ENCODE measurements at regions not wholly inside any gene's neighbourhood (a gene's known extent, or its start where the extent isn't known, plus 50 kb on each side); places are given as distances from the start of the nearest gene placed in this dataset.
A peak's percentile ranks its signal among the peaks of the same experiment; 100 is the strongest.

DNA sequence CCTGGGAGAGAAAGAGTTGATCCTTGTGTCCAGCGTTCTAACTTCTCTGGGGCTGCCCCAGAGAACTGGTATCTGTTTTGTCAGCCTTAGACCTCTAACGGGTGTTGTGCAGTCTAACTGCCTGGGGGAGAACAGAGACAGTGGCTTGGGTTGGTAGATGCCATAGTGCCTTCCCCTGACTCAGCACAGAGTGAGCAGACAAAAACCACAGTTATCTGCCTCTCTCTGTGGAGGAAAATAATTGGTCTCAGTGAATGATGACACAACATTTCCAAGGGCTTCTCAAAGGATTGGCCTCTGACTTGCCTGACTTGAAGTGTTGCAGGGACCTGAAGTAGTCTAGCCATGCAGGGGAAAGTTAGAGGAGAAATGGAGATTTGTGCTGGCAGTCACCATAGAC lies 226.2 kb upstream of the MAN1A1 start:
- Histone ChIP-seq H3K27me3 (ENCODE audit: control insufficient read depth, insufficient read depth, low read length) (no peaks in the 10 kb centered on the region), H3K4me3 (ENCODE audit: low read depth, low read length) (no peak overlapping the region), H3K36me3 (ENCODE audit: control insufficient read depth, insufficient read depth, low read length) (no peaks in the 10 kb centered on the region)
- peak; percentile 36 for FAIRE-seq
- DNase-seq (ENCODE audit: low read depth) = peak; percentile 62
- TF ChIP-seq, protein P1, sequence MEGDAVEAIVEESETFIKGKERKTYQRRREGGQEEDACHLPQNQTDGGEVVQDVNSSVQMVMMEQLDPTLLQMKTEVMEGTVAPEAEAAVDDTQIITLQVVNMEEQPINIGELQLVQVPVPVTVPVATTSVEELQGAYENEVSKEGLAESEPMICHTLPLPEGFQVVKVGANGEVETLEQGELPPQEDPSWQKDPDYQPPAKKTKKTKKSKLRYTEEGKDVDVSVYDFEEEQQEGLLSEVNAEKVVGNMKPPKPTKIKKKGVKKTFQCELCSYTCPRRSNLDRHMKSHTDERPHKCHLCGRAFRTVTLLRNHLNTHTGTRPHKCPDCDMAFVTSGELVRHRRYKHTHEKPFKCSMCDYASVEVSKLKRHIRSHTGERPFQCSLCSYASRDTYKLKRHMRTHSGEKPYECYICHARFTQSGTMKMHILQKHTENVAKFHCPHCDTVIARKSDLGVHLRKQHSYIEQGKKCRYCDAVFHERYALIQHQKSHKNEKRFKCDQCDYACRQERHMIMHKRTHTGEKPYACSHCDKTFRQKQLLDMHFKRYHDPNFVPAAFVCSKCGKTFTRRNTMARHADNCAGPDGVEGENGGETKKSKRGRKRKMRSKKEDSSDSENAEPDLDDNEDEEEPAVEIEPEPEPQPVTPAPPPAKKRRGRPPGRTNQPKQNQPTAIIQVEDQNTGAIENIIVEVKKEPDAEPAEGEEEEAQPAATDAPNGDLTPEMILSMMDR (IDR thresholded peaks at IDR 0.05; ENCODE audit: insufficient read depth, low read length, severe bottlenecking) = no peak

DNA sequence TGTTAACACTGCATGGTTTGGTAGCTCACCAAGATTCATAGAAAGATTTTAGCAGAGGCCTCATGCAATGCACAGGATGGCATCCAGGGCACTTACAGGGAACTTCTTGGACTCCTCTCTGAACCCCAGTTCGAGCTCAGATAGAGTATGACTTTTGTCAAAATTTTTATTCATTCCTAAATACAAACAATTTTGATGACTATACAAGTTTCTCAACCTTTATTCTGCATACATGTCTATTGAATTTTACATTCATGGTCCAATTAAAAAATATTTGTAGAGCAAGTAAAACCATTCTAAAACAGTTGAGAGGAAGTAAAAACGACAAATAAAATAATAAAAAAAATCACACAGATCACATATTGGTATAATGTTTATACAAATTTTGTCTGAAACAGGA lies 219.0 kb upstream of the MAN1A1 start:
- no peaks in the 10 kb centered on the region for H3K36me3 ChIP-seq (ENCODE audit: control insufficient read depth, insufficient read depth, low read length)
- no peak for FAIRE-seq
- TF ChIP-seq, protein P1 (IDR thresholded peaks at IDR 0.05; ENCODE audit: insufficient read depth, low read length, severe bottlenecking) = no peak
- DNase-seq (ENCODE audit: low read depth) = no peak
- no peaks in the 10 kb centered on the region for H3K27me3 ChIP-seq (ENCODE audit: control insufficient read depth, insufficient read depth, low read length)
- no peak overlapping the region for H3K4me3 ChIP-seq (ENCODE audit: low read depth, low read length)

DNA sequence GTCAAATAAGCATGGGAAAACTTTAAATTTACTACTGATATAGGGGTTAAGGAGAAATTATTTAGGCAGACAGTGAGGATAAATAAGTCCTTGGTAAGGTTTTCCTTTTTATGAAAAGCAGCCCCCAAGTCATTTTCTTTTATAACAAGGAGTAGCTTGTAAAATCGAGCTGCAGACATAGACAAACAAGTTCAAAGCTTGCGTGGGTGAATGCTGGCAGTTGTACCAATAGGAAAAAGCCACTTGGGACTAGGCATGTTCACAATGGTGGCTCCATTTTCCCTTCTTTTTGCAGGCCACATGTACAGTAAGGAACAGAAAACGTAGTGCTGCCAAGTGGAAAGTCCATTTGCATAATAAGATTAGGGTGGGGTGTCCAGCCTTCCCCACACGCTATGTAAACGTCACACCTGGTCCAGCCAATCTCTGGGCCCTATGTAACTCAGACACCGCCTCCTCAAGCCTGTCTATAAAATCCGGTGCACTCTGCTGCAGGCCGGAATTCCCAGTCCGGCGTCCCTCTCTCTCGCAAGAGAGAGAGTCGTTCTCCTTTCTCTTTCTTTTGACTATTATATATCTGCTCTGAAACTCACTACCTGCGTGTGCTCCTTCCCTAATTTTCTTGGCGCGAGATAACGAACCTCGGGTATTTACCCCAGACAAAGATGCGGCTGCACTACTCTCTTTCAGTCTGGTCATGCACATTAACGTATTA lies 217.1 kb upstream of the MAN1A1 start:
- no peaks in the 10 kb centered on the region for H3K36me3 ChIP-seq (ENCODE audit: control insufficient read depth, insufficient read depth, low read length)
- TF ChIP-seq, protein P1 (IDR thresholded peaks at IDR 0.05; ENCODE audit: insufficient read depth, low read length, severe bottlenecking) = no peak
- H3K27me3 ChIP-seq (ENCODE audit: control insufficient read depth, insufficient read depth, low read length) = no peaks in the 10 kb centered on the region
- no peak for FAIRE-seq
- no peak for DNase-seq (ENCODE audit: low read depth)
- no peak overlapping the region for H3K4me3 ChIP-seq (ENCODE audit: low read depth, low read length)

DNA sequence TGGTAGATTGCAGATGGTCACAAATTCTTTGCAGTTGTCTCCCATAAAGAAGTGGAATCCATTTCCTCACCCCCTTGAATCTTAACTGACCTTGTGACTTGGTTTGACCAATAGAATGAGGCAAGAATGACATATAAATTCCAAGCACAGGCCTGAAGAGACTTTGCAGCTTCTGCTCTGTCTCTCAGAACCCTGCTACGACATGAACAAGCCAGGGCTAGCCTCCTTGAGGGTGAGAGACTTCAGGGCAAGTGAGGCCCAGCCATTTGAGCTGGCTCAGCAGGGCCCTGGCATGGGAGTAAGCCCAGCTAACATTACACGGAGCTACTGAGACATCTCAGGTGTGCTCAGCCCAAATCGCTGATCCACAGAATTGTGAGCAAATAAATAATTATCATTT lies 216.3 kb upstream of the MAN1A1 start:
- no peaks in the 10 kb centered on the region for H3K36me3 ChIP-seq (ENCODE audit: control insufficient read depth, insufficient read depth, low read length)
- TF ChIP-seq, protein P1 (IDR thresholded peaks at IDR 0.05; ENCODE audit: insufficient read depth, low read length, severe bottlenecking) = no peak
- DNase-seq (ENCODE audit: low read depth) (peak; percentile 62), FAIRE-seq (no peak)
- H3K27me3 ChIP-seq (ENCODE audit: control insufficient read depth, insufficient read depth, low read length) = no peaks in the 10 kb centered on the region
- no peak overlapping the region for H3K4me3 ChIP-seq (ENCODE audit: low read depth, low read length)

DNA sequence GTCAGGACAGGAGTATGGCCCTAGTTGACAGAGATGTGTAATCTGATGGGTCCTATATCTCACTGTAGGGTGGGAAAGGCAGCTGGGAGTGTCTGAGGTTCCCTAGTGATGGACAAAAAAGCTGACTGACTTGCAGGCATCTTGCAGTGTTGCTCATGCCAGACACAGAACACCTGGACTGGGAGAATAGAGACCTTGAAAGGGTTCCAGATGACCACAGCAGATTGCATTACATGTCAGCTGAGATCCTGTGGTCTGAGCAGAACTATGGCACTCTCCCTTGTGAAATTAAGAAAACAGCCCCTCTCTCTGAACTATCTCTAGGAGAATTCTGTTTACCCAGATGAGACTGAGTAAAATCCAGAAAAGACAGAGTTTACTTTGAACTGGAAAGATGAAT lies 212.6 kb upstream of the MAN1A1 start:
- H3K4me3 ChIP-seq (ENCODE audit: low read depth, low read length) = no peak overlapping the region
- H3K36me3 ChIP-seq (ENCODE audit: control insufficient read depth, insufficient read depth, low read length) = no peaks in the 10 kb centered on the region
- no peak for FAIRE-seq
- H3K27me3 ChIP-seq (ENCODE audit: control insufficient read depth, insufficient read depth, low read length) = no peaks in the 10 kb centered on the region
- no peak for DNase-seq (ENCODE audit: low read depth)
- TF ChIP-seq, protein P1 (IDR thresholded peaks at IDR 0.05; ENCODE audit: insufficient read depth, low read length, severe bottlenecking) = no peak

DNA sequence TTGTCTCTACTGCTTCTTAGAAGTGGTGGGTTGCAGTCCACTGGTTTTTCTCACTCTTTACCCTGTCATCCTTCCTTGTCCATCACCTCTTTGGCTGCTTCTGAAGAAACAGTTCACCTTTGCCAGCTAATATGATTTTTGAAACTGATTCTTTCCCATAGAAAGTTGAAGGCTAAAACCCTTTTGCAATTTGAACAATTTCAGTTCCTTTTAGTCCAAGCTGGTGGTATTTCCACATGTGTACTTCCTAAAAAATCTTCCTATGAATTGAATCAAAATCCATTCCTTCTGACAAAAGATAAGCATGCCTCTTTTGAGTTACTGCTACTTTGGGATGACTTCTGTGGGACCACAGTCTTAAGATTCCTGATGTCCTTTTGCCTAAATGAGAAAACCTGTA lies 210.0 kb upstream of the MAN1A1 start:
- Histone ChIP-seq H3K4me3 (ENCODE audit: low read depth, low read length) (no peak overlapping the region), H3K36me3 (ENCODE audit: control insufficient read depth, insufficient read depth, low read length) (no peaks in the 10 kb centered on the region), H3K27me3 (ENCODE audit: control insufficient read depth, insufficient read depth, low read length) (no peaks in the 10 kb centered on the region)
- TF ChIP-seq, protein P1 (IDR thresholded peaks at IDR 0.05; ENCODE audit: insufficient read depth, low read length, severe bottlenecking) = no peak
- no peak for FAIRE-seq
- DNase-seq (ENCODE audit: low read depth) = no peak

Measured in bronchial epithelial cell (primary cell).